HS-5 (cell line): ENCODE measurements at regions not wholly inside any gene's neighbourhood (a gene's known extent, or its start where the extent isn't known, plus 50 kb on each side); places are given as distances from the start of the nearest gene placed in this dataset.
A peak's percentile ranks its signal among the peaks of the same experiment; 100 is the strongest.

Source experiments
- DNase-seq: peaks from one replicate; pipeline ENCODE4 v3.0.0-alpha.2; 2012; ENCODE audit warnings: low read depth

DNA sequence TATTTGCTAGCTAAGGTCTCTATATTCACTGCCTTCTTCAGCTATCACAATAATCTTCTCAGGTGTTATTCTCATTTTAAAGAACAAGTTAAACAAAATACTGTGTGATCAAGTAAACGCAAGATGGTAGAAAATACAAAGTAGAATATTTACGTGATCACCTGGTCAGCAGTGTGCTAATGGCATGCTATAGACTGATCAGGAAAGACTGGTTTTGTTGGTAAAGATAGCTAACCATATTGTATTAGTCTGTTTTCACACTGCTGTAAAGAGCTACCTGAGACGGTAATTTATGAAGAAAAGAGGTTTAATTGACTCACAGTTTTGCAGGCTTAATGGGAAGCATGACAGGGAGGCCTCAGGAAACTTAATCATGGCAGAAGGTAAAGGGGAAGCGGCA, 50.4 kb downstream of the ZBTB38 start:
- DNase-seq = no peak

DNA sequence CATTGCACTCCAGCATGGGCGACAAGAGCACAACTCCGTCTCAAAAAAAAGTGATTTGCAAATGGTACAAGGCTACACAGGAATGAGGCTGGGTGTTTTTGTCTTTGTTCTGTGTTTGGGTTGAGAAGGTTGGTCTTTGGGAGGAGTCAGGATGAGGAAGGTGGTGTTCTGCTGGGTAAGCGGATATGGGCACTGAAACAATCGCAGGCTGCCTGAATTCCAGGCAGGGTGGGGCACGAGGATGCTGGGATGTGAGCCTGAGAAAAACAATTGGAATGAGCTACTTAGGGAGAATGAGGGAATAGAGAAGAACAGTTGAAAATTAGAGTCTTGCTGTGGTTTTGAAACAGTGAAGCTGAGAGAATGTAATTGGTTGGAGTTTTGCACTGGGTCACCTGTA, 51.6 kb downstream of the ZBTB38 start:
- DNase-seq = no peak

DNA sequence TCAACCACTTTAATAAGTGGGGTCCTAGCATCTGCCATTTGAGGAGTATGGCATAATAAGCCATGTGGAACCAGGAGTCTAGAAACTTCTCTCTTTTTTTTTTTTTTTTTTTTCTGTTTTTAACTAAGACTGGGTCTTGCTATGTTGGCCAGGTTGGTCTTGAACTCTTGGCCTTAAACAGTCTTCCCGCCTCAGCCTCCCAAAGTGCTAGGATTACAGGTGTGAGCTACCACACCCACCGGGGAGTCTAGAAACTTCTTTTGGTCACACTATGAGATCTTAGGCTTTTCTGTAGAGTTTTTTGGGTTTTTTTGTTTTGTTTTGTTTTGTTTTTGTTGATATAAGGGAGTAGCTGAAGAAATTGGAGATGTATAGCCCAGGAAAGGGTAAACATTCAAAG, 52.9 kb downstream of the ZBTB38 start:
- no peak for DNase-seq

DNA sequence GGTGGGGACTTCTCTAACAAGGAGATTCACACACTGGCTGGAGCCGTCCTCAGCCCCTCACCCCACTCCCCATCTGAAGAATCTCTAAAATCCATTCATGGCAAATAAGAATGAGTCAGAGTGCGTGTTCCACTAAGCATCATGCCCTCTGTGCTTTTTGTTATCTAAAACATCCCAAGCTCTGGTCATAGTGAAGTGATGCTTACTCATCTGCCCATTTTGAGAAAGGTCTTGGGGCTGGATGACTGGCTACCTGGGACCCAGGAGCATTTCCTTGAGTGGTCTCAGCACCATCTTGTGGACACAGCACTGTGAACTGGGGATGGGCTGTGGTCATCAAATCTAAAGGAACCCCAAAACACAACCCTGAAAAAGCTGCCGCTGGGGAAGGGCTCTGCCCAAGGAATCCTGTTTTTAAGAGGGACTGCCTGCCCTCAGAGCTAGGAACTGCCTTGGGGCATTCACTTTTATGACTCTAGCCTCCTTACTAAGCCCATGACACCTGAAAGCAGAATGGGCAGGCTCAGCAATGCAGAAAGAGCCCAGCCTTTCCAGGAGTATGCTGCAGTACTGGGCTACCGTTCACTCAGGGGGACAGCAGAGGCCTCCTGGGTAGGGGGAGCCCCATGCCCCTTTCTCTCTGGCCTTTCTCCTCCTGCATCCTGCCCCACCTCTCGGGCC, 53.5 kb downstream of the ZBTB38 start:
- peak; percentile 79 for DNase-seq

DNA sequence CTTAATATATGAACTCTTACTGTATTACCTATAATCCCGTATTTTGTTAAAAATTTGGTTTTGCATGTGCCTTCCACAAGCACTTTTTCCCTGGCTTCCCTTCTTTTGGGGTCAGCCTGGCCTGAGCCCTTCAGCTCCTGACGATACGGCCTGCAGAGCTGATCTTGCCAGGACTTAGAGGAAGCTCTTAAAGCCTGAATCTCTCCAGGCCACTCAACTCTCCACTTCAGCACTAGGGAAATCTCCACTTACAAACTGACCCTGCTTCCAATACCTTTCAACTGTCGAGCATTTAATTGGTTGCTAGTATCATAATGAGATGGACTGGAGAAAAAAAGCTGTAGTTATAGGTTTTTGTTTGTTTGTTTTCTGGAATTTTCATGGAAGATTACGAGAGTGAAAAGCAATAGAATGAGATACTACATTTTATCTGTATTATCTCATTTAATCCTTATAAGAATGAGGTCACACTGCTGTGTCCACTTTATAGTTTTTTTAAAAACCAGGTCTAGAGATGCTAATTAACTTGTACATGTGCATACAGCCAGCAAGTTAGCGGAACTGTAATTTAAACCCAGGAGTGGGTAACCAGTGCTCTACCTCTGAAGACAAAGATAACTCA, 54.8 kb downstream of the ZBTB38 start:
- no peak for DNase-seq

DNA sequence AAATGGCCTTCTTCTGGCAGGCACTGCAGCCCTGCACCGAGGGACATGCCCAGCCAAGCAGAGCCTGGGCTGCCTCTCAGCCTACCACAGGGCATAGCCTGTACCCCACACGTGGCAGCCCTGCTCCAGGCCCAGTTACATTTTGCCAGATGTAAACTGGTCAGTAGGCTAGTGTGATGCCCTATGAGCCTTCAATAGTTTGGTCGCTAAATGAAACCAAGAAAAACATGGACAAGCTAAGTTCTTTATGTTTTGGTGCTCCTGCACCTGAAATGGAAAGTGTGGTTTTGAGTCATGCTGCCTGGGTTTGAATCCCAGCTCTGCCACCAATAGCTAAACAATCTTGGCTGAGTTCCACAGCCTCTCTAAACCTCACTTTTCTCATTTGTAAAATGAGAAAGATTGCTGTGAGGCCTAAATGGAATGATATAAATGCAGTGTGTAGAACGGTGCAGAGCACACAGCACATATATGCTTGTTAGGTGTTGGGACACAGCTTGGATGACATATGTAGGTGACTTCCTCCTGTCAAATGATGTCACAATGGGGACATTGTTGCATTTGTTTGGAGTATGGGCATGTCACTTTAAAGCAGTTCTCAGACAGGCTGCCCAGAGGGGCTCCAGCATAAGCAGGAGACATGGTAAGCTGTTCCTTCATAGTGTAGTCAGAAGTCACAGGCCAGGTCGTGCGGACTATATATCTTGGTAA, 57.4 kb downstream of the ZBTB38 start:
- no peak for DNase-seq

DNA sequence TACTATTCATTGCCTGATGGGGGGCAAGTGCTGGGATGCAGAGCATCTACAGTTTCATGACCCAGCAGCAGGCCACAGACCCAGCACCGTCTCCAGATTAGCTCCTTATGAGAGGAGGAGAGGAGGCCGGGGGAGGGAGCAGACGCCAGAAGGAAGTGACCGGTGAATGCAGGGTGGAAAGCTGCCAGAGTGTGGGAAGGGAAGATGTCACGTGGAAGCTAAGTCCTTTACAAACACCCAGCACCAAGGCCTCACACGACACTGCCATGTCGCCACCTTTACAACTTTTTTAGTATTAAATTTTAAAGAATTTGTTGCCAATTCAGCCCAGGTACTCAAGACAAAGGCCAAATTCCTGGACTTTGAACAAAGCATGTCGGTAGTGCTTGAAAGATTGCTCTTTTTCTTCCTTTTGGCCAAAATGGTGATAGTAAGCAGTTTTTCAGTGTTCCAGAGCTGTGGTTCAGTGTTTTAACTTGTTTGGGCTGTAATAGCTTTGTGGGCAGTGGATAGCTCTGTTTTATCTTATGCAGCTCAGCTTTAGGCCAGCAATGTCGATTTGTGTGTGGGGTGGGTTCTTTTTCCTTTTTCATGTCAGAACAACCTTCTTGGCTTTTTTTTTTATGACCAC, 58.2 kb downstream of the ZBTB38 start:
- no peak for DNase-seq

DNA sequence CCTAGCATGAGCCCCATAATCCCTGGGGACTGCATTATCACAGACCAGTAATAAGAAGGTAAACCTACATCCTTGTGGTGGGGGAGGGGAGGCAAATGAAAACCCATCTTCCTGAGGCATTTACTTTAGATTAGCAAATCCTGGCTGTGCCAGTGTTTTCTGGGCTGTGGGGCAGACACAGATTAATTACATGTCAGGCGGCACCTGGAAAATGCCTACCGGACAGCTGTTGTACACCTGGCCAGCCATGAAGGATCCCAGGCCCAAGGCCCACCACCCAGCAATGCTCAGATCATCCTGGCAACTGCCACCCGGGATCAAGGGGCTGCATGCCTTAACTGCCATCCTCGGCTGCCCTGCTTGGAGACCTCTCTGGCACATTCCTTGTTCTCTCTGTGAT, 59.1 kb upstream of the RASA2 start:
- no peak for DNase-seq

DNA sequence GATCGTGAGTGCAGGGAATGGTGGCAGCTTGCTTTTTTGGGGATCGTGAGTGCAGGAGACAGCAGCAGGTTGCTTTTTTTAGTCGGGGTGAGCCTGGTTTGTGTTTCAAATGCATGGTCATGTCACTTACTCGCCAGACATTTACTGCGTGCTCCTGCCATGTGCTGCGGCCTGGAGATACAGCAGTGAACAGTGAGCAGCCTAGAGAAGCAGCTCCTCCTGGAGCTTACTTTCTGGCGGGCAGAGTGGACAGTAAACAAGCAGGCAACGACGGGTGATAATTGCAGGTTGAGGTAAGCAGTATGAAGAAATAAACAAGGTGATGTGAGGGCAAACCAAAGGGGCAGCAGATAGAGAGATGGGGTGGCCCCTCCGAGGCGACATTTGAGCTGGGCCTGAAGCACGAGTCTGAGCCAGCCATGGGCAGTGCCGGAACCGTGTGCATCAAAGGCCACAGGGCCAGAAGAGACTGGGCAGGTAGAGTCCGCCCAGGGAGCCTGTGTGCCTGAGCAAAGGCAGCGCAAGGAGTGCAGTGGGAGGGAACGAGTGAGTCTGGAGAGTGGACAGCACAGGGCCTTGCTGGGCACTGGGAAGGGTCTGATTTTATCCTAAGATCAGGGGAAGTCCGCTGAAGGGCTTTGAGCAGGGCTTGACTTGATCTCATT, 57.3 kb upstream of the RASA2 start:
- DNase-seq = no peak

DNA sequence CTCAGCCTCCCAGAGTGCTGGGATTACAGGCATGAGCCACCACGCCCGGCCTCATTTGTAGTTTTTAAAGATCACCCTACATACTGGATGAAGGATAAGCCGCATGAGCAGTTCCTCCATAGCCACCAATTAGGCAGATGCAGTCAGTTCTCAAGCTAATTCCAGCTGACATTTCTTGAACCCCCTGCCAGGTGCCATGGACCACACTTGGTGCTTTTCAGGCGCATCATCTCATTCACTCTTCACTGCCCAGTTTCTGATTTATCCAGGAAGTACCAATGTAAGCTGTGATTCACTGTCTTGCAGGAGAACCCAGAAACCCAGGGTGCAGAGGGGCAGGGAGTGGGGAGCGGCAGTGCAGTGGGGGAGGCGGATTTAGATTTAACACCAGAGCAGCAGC, 56.5 kb upstream of the RASA2 start:
- no peak for DNase-seq

DNA sequence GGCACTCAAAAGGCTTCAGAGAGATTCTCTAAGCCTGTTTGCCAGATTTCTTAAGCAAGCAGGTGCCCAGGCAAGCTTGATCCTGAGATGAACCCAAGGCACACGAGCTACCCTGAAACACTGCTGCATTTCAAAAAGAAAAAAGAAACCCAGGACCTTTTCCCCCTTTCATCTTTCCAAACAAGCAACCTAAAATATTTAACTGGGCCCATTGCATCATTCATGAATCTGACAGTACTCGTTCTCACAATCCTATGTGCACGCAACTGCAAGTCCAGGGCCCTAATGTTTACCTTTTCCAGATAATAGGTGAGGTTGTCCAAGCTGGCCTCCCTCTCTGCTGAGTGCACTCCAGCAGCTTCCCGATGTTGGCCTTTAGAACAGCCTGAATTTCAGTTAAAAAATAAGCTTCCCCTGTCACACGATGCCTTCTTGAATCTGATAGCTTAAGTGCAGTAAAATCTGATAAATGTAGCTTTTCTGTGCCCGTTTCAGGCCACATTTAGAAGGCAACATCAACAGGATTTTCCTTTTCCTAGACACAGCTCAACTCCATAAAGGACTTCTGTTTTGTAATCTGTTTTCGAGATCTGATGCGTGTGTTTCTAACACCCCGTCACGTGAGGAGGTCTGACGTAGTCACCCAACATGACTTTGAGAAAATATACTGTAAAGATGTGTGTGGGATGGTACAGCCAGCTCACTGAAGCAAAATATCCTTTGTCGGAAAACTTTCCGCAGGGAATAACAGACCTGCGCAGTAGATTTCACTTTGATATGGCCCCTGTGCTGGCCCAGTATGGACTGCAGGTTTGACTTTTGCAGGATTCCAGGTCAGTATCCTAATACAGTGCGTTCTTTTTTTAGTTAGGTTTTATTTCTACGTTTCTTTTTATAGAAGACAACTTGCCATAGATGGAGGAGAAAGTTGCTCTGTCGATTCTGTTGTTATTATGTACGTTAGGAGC, 55.1 kb upstream of the RASA2 start:
- DNase-seq = no peak

DNA sequence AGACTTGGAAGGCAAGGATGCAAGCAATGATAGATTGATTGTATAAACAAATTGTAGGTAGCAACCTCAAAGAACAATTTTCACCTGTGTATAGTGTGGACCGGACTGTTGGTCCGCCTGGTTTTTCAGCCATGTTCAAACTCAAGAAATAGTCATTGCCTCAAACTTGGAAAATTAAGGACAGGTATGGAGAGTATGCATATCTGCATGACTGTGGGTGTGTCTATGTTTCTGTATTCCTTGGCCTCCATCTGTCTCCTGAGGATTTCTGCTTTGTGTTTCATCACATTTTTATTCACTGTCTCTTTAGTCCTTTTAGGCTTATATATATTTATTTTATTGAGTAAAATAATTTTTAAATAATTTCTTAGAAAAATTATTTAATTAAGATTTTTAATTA, 53.9 kb upstream of the RASA2 start:
- DNase-seq = no peak

DNA sequence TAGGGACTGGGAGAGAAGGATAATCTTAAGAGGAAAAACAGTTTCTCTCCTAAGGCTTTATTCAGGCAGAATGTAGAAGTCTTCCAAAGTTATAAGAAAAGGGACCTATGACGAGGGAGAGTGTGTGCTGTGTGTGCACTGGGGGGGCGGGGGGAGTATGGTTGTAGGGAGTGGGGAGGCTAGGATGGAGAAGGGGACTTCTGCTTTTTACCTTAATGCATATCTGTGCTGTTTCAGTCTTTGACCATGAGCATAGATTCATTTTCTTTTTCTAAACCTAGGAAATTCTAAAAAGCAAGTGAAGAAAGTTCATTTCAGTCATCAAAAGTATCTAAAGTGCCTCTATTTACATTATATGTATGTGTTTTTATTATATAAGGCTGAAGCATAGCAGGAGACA, 52.6 kb upstream of the RASA2 start:
- DNase-seq = no peak

DNA sequence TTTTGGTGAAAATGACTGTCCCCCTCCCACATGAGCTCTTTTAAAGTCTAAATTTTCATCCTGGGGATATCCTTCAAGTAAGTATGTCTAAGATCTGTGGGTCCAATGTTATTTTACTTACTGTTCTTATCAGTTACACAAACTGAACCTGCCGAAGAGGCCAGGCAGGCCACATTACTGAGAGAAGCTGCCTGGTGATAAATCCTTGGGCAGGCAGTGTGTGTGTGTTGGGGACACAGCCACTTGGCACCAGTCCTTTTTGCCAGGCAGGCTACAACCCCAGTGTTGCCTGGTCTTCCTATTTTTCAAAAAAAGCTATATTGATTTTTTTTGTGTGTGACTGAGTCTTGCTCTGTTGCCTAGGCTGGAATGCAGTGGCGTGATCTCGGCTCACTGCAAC, 50.6 kb upstream of the RASA2 start:
- DNase-seq = no peak
